H1 (cell line): ENCODE measurements at regions not wholly inside any gene's neighbourhood (a gene's known extent, or its start where the extent isn't known, plus 50 kb on each side); places are given as distances from the start of the nearest gene placed in this dataset.

Experiments
- CTCF ChIA-PET: fragments of 300-600 bp; sonication (Branson Sonifier 250); formaldehyde crosslinking; loops from one replicate; lab custom pipeline; 2021; ENCODE audit not compliant: partially characterized antibody; lab: Charles Lee
- POLR2A ChIA-PET: fragments of 300-600 bp; sonication (Branson Sonifier 250); formaldehyde crosslinking; loops from one replicate; lab custom pipeline; 2021; ENCODE audit warnings: inconsistent platforms; ENCODE audit not compliant: partially characterized antibody; lab: Charles Lee
- DNase-seq, 2 experiments: peaks; one replicate each; pipeline versions ENCODE4 v3.0.0 to v3.0.0-alpha.2; 2010 to 2022; ENCODE audit warnings: low spot score in 2 of 2, low read depth in 1 of 2, mixed read lengths in 1 of 2
- FAIRE-seq: peaks from 2 replicates; lab custom pipeline; 2011; peaks lifted over from hg19 to GRCh38; lab: Jason Lieb, UNC
- H2AFZ ChIP-seq: 2 replicates; pipeline ENCODE4 v1.8.1; 2012; ENCODE audit warnings: low read length, inconsistent platforms
- H2AK5ac ChIP-seq: 2 replicates; pipeline ENCODE4 v1.6.1; 2013; ENCODE audit warnings: low read depth, low read length
- H2BK120ac ChIP-seq: replicated peaks from 2 replicates; pipeline ENCODE3; 2013; ENCODE audit warnings: low read depth, low read length, inconsistent platforms
- H2BK12ac ChIP-seq: 2 replicates; pipeline ENCODE4 v1.6.1; 2013; ENCODE audit warnings: low read depth, low read length
- H2BK15ac ChIP-seq: 2 replicates; pipeline ENCODE4 v1.6.1; 2013; ENCODE audit warnings: low read length
- H2BK20ac ChIP-seq: 2 replicates; pipeline ENCODE4 v1.6.1; 2013; ENCODE audit warnings: low read length
- H2BK5ac ChIP-seq: 2 replicates; pipeline ENCODE4 v1.6.1; 2013; ENCODE audit warnings: low read depth, low read length
- H3K14ac ChIP-seq: 2 replicates; pipeline ENCODE4 v1.6.1; 2013; ENCODE audit warnings: inconsistent platforms; ENCODE audit not compliant: insufficient read length
- H3K18ac ChIP-seq: 2 replicates; pipeline ENCODE4 v1.6.1; 2013; ENCODE audit warnings: low read length; ENCODE audit errors: extremely low read depth
- H3K23ac ChIP-seq: 2 replicates; pipeline ENCODE4 v1.6.1; 2013; ENCODE audit warnings: inconsistent platforms; ENCODE audit not compliant: insufficient read length
- H3K23me2 ChIP-seq: 2 replicates; pipeline ENCODE4 v1.6.1; 2013; ENCODE audit warnings: low read depth, low read length
- H3K27ac ChIP-seq: 2 replicates; pipeline ENCODE4 v1.6.1; 2011; ENCODE audit warnings: low read depth, low read length, inconsistent platforms
- H3K27me3 ChIP-seq, 4 experiments: replicated peaks in 1 of 4; 1 replicate in 1 of 4; 2 replicates in 3 of 4; pipeline versions ENCODE4 v1.6.1 to v1.8.1; 2011 to 2013; ENCODE audit warnings: low read length in 3 of 4, mild to moderate bottlenecking in 3 of 4, inconsistent platforms in 2 of 4, mixed read lengths in 2 of 4, moderate library complexity in 1 of 4; ENCODE audit not compliant: control insufficient read depth in 3 of 4, insufficient read depth in 3 of 4; ENCODE audit errors: extremely low read depth in 1 of 4
- H3K36me3 ChIP-seq, 4 experiments: 2 replicates each; pipeline versions ENCODE4 v1.6.1 to v1.8.1; 2011 to 2013; ENCODE audit warnings: mild to moderate bottlenecking in 4 of 4, low read length in 3 of 4, moderate library complexity in 2 of 4, control low read depth in 1 of 4, inconsistent platforms in 1 of 4; ENCODE audit not compliant: insufficient read depth in 4 of 4, control insufficient read depth in 2 of 4
- H3K4ac ChIP-seq: replicated peaks from 2 replicates; pipeline ENCODE3; 2013; ENCODE audit warnings: low read length, low read depth, mixed read lengths, inconsistent platforms; ENCODE audit not compliant: insufficient read length
- H3K4me1 ChIP-seq, 4 experiments: replicated peaks in 1 of 4; 1 replicate in 1 of 4; 2 replicates in 3 of 4; pipeline versions ENCODE4 v1.6.1 to v1.8.1; 2011 to 2013; ENCODE audit warnings: low read length in 3 of 4, inconsistent platforms in 2 of 4, mixed read lengths in 1 of 4; ENCODE audit not compliant: insufficient read depth in 4 of 4, control insufficient read depth in 3 of 4
- H3K4me2 ChIP-seq, 2 experiments: 2 replicates each; pipeline versions ENCODE4 v1.6.1 to v1.8.1; 2011 to 2013; ENCODE audit warnings: low read depth in 2 of 2, low read length in 2 of 2, control low read depth in 1 of 2, inconsistent platforms in 1 of 2, mild to moderate bottlenecking in 1 of 2; ENCODE audit not compliant: insufficient read depth in 1 of 2
- H3K4me3 ChIP-seq, 4 experiments: fragments of 200-600, 300-600 bp in 1 of 4; sonication (generic), shearing (Covaris generic), sonication (Bioruptor Twin) in 1 of 4; 2 replicates each; pipeline versions ENCODE4 v1.5.1 to v1.8.1; 2011 to 2016; ENCODE audit warnings: low read length in 4 of 4, low read depth in 3 of 4, control low read depth in 2 of 4, inconsistent platforms in 2 of 4, mild to moderate bottlenecking in 2 of 4, mixed read lengths in 1 of 4, moderate library complexity in 1 of 4; ENCODE audit not compliant: insufficient read depth in 2 of 4; ENCODE audit errors: extremely low read depth in 1 of 4
- H3K56ac ChIP-seq: replicated peaks from 2 replicates; pipeline ENCODE3; 2013; ENCODE audit warnings: low read depth, mild to moderate bottlenecking, mixed read lengths, low read length, inconsistent platforms; ENCODE audit not compliant: insufficient read length
- H3K79me1 ChIP-seq: 2 replicates; pipeline ENCODE4 v1.6.1; 2013; ENCODE audit warnings: low read depth, low read length, control low read depth
- H3K79me2 ChIP-seq, 2 experiments: 2 replicates each; pipeline versions ENCODE4 v1.6.1 to v1.8.1; 2012 to 2013; ENCODE audit warnings: low read length in 2 of 2, mild to moderate bottlenecking in 2 of 2, inconsistent platforms in 1 of 2; ENCODE audit not compliant: insufficient read depth in 2 of 2, control insufficient read depth in 1 of 2
- H3K9ac ChIP-seq, 4 experiments: replicated peaks in 1 of 4; 1 replicate in 1 of 4; 2 replicates in 3 of 4; pipeline versions ENCODE4 v1.6.1 to v1.8.1; 2011 to 2013; ENCODE audit warnings: low read depth in 3 of 4, low read length in 3 of 4, control low read depth in 2 of 4, mild to moderate bottlenecking in 2 of 4, moderate library complexity in 2 of 4, inconsistent platforms in 1 of 4; ENCODE audit errors: extremely low read depth in 1 of 4
- H3K9me3 ChIP-seq, 2 experiments: 2 replicates each; pipeline versions ENCODE4 v1.6.1 to v1.8.1; 2012 to 2013; ENCODE audit warnings: mild to moderate bottlenecking in 2 of 2, moderate library complexity in 2 of 2, control low read depth in 1 of 2, inconsistent platforms in 1 of 2, low read depth in 1 of 2, low read length in 1 of 2, mixed read lengths in 1 of 2; ENCODE audit not compliant: insufficient read depth in 2 of 2
- H4K20me1 ChIP-seq, 2 experiments: replicated peaks in 1 of 2; 2 replicates each; pipeline versions ENCODE3 to v1.8.1; 2011 to 2013; ENCODE audit warnings: inconsistent platforms in 2 of 2, low read length in 2 of 2, mild to moderate bottlenecking in 1 of 2; ENCODE audit not compliant: insufficient read depth in 2 of 2, control insufficient read depth in 1 of 2
- H4K5ac ChIP-seq: 2 replicates; pipeline ENCODE4 v1.6.1; 2013; ENCODE audit warnings: low read length, low read depth, mixed read lengths, inconsistent platforms; ENCODE audit not compliant: insufficient read length
- H4K8ac ChIP-seq: 2 replicates; pipeline ENCODE4 v1.8.0; 2013; ENCODE audit warnings: mild to moderate bottlenecking, moderate library complexity, low read length, inconsistent platforms; ENCODE audit not compliant: insufficient read depth; ENCODE audit errors: extremely low read depth
- H4K91ac ChIP-seq: replicated peaks from 2 replicates; pipeline ENCODE3; 2013; ENCODE audit warnings: low read length, mixed read lengths, inconsistent platforms; ENCODE audit not compliant: insufficient read length
- EP300 ChIP-seq, 2 experiments: IDR thresholded peaks; 1 replicate in 1 of 2; 2 replicates in 1 of 2; pipeline ENCODE4 v1.6.1; 2011 to 2012; ENCODE audit warnings: low read depth in 2 of 2, low read length in 2 of 2, mild to moderate bottlenecking in 2 of 2, borderline replicate concordance in 1 of 2, inconsistent platforms in 1 of 2, moderate library complexity in 1 of 2
- JUND ChIP-seq: IDR thresholded peaks from 2 replicates; pipeline ENCODE4 v1.6.1; 2011; ENCODE audit warnings: mild to moderate bottlenecking, improper control_type of control experiment, low read length
- NRF1 ChIP-seq: IDR thresholded peaks from 2 replicates; pipeline ENCODE4 v1.6.1; 2011; ENCODE audit warnings: mild to moderate bottlenecking, low read depth, low read length, improper control_type of control experiment
- SP2 ChIP-seq: IDR thresholded peaks from 2 replicates; pipeline ENCODE4 v1.6.1; 2012; ENCODE audit warnings: mild to moderate bottlenecking, low read length, inconsistent platforms
- ZNF274 ChIP-seq: IDR thresholded peaks from 2 replicates; pipeline ENCODE4 v1.7.0; 2012; ENCODE audit warnings: low read length, borderline replicate concordance; ENCODE audit errors: extremely low read depth
- WGBS, 2 experiments: shearing (Covaris generic) in 1 of 2; methylation state at CpG; one replicate each; pipeline versions ENCODE4 v1.1.6 to v1.1.7; 2013 to 2015; ENCODE audit warnings: low lambda C conversion rate in 2 of 2, mixed read lengths in 2 of 2, inconsistent platforms in 1 of 2, low coverage in 1 of 2, missing lambda C conversion rate in 1 of 2; ENCODE audit not compliant: insufficient replicate concordance in 2 of 2, insufficient coverage in 1 of 2, insufficient read length in 1 of 2; ENCODE audit errors: extremely low coverage in 1 of 2, missing lambda C conversion rate in 1 of 2; 5-methylcytosine and 5-hydroxymethylcytosine counted together

DNA sequence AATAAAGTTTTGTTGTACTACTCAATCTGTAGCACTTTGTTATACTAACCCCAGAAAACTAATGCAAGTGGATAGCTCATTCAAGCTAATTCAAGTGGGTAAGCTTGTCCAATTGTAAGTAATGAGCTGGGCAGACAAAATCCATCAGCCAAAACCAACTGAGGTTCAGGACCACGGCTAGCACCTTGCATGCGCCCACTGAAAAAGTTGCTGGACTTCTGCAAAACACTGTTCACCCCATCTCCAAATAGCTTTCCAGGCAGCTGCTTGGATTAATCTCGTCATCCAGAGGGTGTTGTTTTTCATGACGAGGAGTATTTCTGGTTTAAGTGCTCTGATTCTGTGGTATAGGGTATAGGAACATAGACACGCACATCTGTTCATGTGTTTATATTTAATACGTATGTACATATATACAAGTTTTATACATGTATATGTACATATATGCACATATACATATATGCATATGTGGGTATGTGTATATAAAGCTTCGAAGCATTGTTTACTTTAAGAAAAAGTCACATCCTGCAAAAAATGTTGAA, 307.5 kb downstream of the GALR1 start:
- H2BK15ac ChIP-seq = no peak overlapping the region
- H2AK5ac ChIP-seq = no peak overlapping the region
- no peaks in the 10 kb centered on the region for H3K23me2 ChIP-seq
- no peaks in the 10 kb centered on the region for H4K20me1 ChIP-seq
- H3K27ac ChIP-seq = no peak overlapping the region
- no peak overlapping the region for H2AFZ ChIP-seq
- no peak overlapping the region for H3K23ac ChIP-seq
- H3K9me3 ChIP-seq = no peaks in the 10 kb centered on the region
- CTCF ChIA-PET = no interaction called here
- no peak overlapping the region for H4K5ac ChIP-seq
- H2BK20ac ChIP-seq = no peak overlapping the region
- 81% methylated on average over 7 of the region's 7 CpGs; no CpG with 5 or more reads in 1 of the 2 experiments for WGBS, 2 experiments
- H4K91ac ChIP-seq = no peak overlapping the region
- H3K79me1 ChIP-seq = no peaks in the 10 kb centered on the region
- H3K4me3 ChIP-seq = no peak overlapping the region
- H3K18ac ChIP-seq = no peak overlapping the region
- H2BK5ac ChIP-seq = no peak overlapping the region
- DNase-seq (peak in 1 of 2 experiments; percentile 59), FAIRE-seq (no peak)
- H3K36me3 ChIP-seq = no peaks in the 10 kb centered on the region
- H4K8ac ChIP-seq = no peak overlapping the region
- H2BK120ac ChIP-seq = no peak overlapping the region
- H2BK12ac ChIP-seq = no peak overlapping the region
- H3K9ac ChIP-seq = no peak overlapping the region
- H3K56ac ChIP-seq = no peak overlapping the region
- POLR2A ChIA-PET = no interaction called here
- no peaks in the 10 kb centered on the region for H3K4me1 ChIP-seq
- no peaks in the 10 kb centered on the region for H3K27me3 ChIP-seq
- no peaks in the 10 kb centered on the region for H3K79me2 ChIP-seq
- no peak overlapping the region for H3K4me2 ChIP-seq
- no peak overlapping the region for H3K14ac ChIP-seq
- no peak overlapping the region for H3K4ac ChIP-seq
- TF ChIP-seq EP300 (IDR thresholded peaks at IDR 0.05; ENCODE audit: borderline replicate concordance in 1 of 2, low read depth in 2 of 2, low read length in 2 of 2) (no peak), ZNF274 (no peak), JUND (no peak), SP2 (no peak), NRF1 (no peak)
